SK-N-SH treated with all-trans-retinoic acid at 6 μM for 48 hours (cell line): ENCODE measurements at regions not wholly inside any gene's neighbourhood (a gene's known extent, or its start where the extent isn't known, plus 50 kb on each side); places are given as distances from the start of the nearest gene placed in this dataset.

Experiments used
- ATAC-seq: fragments of 200-7000 bp; cut with Tn5 transposase; 3 replicates; pipeline ENCODE4 v1.9.1; 2020; ENCODE audit warnings: mild to moderate bottlenecking, moderate library complexity
- ARNTL ChIP-seq: fragments of 450-650 bp; formaldehyde crosslinking; IDR thresholded peaks from 2 replicates; pipeline ENCODE4 v1.5.0; 2020; ENCODE audit warnings: low read depth, mild to moderate bottlenecking, moderate library complexity, borderline replicate concordance
- BACH2 ChIP-seq: fragments of 250-450 bp; sonication (Bioruptor Pico); IDR thresholded peaks from 2 replicates; pipeline ENCODE4 v1.9.0; 2021; ENCODE audit warnings: mild to moderate bottlenecking, borderline replicate concordance
- CREB5 ChIP-seq: fragments of 250-450 bp; sonication (Bioruptor Pico); IDR thresholded peaks from 2 replicates; pipeline ENCODE4 v1.5.1; 2020; ENCODE audit warnings: low read depth, mild to moderate bottlenecking, moderate library complexity
- CSDC2 ChIP-seq: fragments of 250-450 bp; sonication (Bioruptor Pico); IDR thresholded peaks from 2 replicates; pipeline ENCODE4 v1.5.0; 2020; ENCODE audit warnings: mild to moderate bottlenecking, moderate library complexity
- CSRNP3 ChIP-seq: fragments of 250-450 bp; sonication (Bioruptor Pico); IDR thresholded peaks from 2 replicates; pipeline ENCODE4 v1.5.1; 2021; ENCODE audit warnings: mild to moderate bottlenecking, moderate library complexity
- ESRRG ChIP-seq: fragments of 250-450 bp; sonication (Bioruptor Pico); IDR thresholded peaks from 2 replicates; pipeline ENCODE4 v1.6.1; 2021; ENCODE audit warnings: mild to moderate bottlenecking
- GLIS3 ChIP-seq: fragments of 250-450 bp; sonication (Bioruptor Pico); IDR thresholded peaks from 2 replicates; pipeline ENCODE4 v1.5.0; 2020; ENCODE audit warnings: mild to moderate bottlenecking, moderate library complexity
- ISL1 ChIP-seq: fragments of 250-450 bp; sonication (Bioruptor Pico); IDR thresholded peaks from 2 replicates; pipeline ENCODE4 v2.1.2; 2022; ENCODE audit warnings: mild to moderate bottlenecking, moderate library complexity
- OSR1 ChIP-seq: fragments of 250-450 bp; sonication (Bioruptor Pico); IDR thresholded peaks from 2 replicates; pipeline ENCODE4 v1.8.0; 2022; ENCODE audit warnings: moderate library complexity, mild to moderate bottlenecking, inconsistent platforms
- PATZ1 ChIP-seq: fragments of 250-450 bp; sonication (Bioruptor Pico); IDR thresholded peaks from 2 replicates; pipeline ENCODE4 v1.8.0; 2020; ENCODE audit warnings: mild to moderate bottlenecking, moderate library complexity, borderline replicate concordance
- PPARA ChIP-seq: fragments of 250-450 bp; sonication (Bioruptor Pico); IDR thresholded peaks from 2 replicates; pipeline ENCODE4 v1.5.0; 2020; ENCODE audit warnings: mild to moderate bottlenecking, borderline replicate concordance
- RARB ChIP-seq: fragments of 250-450 bp; sonication (Bioruptor Pico); IDR thresholded peaks from 2 replicates; pipeline ENCODE4 v1.8.0; 2021; ENCODE audit warnings: mild to moderate bottlenecking, moderate library complexity
- SNAI2 ChIP-seq: fragments of 250-450 bp; sonication (Bioruptor Pico); IDR thresholded peaks from 2 replicates; pipeline ENCODE4 v1.5.0; 2020; ENCODE audit warnings: mild to moderate bottlenecking, moderate library complexity
- TCF4 ChIP-seq: fragments of 250-450 bp; sonication (Bioruptor Pico); IDR thresholded peaks from 2 replicates; pipeline ENCODE4 v1.8.0; 2021; ENCODE audit warnings: mild to moderate bottlenecking, moderate library complexity, borderline replicate concordance
- TOX ChIP-seq: fragments of 250-450 bp; sonication (Bioruptor Pico); IDR thresholded peaks from 2 replicates; pipeline ENCODE4 v1.8.0; 2021; ENCODE audit warnings: mild to moderate bottlenecking, moderate library complexity, borderline replicate concordance
- ZC3H10 ChIP-seq: fragments of 250-450 bp; sonication (Bioruptor Pico); IDR thresholded peaks from 2 replicates; pipeline ENCODE4 v1.5.1; 2021; ENCODE audit warnings: mild to moderate bottlenecking, moderate library complexity
- ZFP30 ChIP-seq: fragments of 450-650 bp; formaldehyde crosslinking; IDR thresholded peaks from 2 replicates; pipeline ENCODE4 v1.5.0; 2022; ENCODE audit warnings: mild to moderate bottlenecking, moderate library complexity
- ZNF70 ChIP-seq: fragments of 450-650 bp; formaldehyde crosslinking; IDR thresholded peaks from 2 replicates; pipeline ENCODE4 v1.5.0; 2020; ENCODE audit warnings: mild to moderate bottlenecking, moderate library complexity
- ZNF8 ChIP-seq: fragments of 450-650 bp; formaldehyde crosslinking; IDR thresholded peaks from 2 replicates; pipeline ENCODE4 v1.5.0; 2020; ENCODE audit warnings: mild to moderate bottlenecking, moderate library complexity
- TF ChIP-seq, protein P1 (sequence below): fragments of 250-450 bp; sonication (Bioruptor Pico); IDR thresholded peaks from 2 replicates; pipeline ENCODE4 v1.8.0; 2021; ENCODE audit warnings: low read depth, mild to moderate bottlenecking, moderate library complexity, borderline replicate concordance
- TF ChIP-seq, protein P2 (sequence below): fragments of 250-450 bp; sonication (Bioruptor Pico); IDR thresholded peaks from 2 replicates; pipeline ENCODE4 v1.5.0; 2020; ENCODE audit warnings: mild to moderate bottlenecking, moderate library complexity

- ATAC-seq: no peak
- TF ChIP-seq GLIS3 (CRISPR knock-in tag): no peak
- TF ChIP-seq OSR1: no peak
- TF ChIP-seq SNAI2 (CRISPR knock-in tag): no peak
- TF ChIP-seq, protein P1, sequence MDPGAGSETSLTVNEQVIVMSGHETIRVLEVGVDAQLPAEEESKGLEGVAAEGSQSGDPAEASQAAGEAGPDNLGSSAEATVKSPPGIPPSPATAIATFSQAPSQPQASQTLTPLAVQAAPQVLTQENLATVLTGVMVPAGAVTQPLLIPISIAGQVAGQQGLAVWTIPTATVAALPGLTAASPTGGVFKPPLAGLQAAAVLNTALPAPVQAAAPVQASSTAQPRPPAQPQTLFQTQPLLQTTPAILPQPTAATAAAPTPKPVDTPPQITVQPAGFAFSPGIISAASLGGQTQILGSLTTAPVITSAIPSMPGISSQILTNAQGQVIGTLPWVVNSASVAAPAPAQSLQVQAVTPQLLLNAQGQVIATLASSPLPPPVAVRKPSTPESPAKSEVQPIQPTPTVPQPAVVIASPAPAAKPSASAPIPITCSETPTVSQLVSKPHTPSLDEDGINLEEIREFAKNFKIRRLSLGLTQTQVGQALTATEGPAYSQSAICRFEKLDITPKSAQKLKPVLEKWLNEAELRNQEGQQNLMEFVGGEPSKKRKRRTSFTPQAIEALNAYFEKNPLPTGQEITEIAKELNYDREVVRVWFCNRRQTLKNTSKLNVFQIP (CRISPR knock-in tag): no peak
- TF ChIP-seq BACH2 (CRISPR knock-in tag): no peak
- no peak for TF ChIP-seq CREB5
- no peak for TF ChIP-seq ZNF8 (CRISPR knock-in tag)
- no peak for TF ChIP-seq ZNF70
- TF ChIP-seq PATZ1 (CRISPR knock-in tag): no peak
- TF ChIP-seq PPARA (CRISPR knock-in tag): no peak
- no peak for TF ChIP-seq CSDC2 (CRISPR knock-in tag)
- no peak for TF ChIP-seq CSRNP3 (CRISPR knock-in tag)
- no peak for TF ChIP-seq RARB (CRISPR knock-in tag)
- no peak for TF ChIP-seq ISL1 (CRISPR knock-in tag)
- no peak for TF ChIP-seq ESRRG (CRISPR knock-in tag)
- no peak for TF ChIP-seq ARNTL (CRISPR knock-in tag)
- no peak for TF ChIP-seq ZC3H10 (CRISPR knock-in tag)
- TF ChIP-seq TOX (CRISPR knock-in tag): no peak
- TF ChIP-seq, protein P2, sequence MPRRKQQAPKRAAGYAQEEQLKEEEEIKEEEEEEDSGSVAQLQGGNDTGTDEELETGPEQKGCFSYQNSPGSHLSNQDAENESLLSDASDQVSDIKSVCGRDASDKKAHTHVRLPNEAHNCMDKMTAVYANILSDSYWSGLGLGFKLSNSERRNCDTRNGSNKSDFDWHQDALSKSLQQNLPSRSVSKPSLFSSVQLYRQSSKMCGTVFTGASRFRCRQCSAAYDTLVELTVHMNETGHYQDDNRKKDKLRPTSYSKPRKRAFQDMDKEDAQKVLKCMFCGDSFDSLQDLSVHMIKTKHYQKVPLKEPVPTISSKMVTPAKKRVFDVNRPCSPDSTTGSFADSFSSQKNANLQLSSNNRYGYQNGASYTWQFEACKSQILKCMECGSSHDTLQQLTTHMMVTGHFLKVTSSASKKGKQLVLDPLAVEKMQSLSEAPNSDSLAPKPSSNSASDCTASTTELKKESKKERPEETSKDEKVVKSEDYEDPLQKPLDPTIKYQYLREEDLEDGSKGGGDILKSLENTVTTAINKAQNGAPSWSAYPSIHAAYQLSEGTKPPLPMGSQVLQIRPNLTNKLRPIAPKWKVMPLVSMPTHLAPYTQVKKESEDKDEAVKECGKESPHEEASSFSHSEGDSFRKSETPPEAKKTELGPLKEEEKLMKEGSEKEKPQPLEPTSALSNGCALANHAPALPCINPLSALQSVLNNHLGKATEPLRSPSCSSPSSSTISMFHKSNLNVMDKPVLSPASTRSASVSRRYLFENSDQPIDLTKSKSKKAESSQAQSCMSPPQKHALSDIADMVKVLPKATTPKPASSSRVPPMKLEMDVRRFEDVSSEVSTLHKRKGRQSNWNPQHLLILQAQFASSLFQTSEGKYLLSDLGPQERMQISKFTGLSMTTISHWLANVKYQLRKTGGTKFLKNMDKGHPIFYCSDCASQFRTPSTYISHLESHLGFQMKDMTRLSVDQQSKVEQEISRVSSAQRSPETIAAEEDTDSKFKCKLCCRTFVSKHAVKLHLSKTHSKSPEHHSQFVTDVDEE (CRISPR knock-in tag): no peak
- no peak for TF ChIP-seq ZFP30 (CRISPR knock-in tag)
These were observed 247.1 kb downstream of the SPTSSA start for GRCh38 chr14:34214961-34215360.

GRCh38 chr14:34213332-34213731, 248.7 kb downstream of the SPTSSA start:
- ATAC-seq: no peak
- peak; percentile 38; the same call in 1 of the 2 replicates for TF ChIP-seq TCF4 (CRISPR knock-in tag)
- TF ChIP-seq CSDC2 (CRISPR knock-in tag): no peak
- TF ChIP-seq, all 23 proteins: peak for 1

DNA sequence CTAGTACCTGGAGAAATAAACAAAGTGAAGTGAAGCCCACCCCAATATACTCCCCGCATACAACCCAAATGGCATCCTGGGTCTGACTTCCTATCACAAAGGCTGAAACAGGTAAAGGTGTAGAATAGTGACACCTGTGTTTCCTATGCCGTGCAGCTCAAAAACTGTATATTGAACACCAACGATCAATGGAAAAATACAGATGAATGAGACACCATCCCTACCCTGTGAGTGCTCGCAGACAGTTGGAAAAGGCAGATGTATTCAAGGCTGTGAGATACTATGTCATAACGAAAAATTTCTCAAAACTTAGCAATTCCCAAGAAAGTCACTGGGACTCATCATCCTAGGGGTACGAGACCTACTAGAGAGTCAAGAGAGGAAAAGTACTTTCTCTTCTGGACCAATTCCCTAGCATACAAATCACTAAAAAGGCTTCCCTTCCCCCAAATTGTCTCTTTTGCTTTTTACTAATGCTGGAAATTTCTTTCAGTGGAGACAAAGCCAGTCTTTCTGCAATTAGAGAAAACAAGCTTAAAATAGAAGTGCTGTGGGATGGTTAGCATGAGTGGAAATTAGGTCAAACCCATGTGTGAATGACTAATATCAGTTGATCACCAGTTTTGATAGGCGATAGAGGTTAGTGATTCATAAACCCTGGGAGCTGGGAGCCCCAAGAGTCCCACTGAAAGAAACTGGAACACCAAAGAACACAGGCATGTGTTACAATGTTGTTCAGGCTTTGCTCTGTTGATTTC, 249.7 kb downstream of the SPTSSA start:
- no peak for TF ChIP-seq ZNF8 (CRISPR knock-in tag)
- no peak for TF ChIP-seq GLIS3 (CRISPR knock-in tag)
- TF ChIP-seq TCF4 (CRISPR knock-in tag): no peak
- no peak for TF ChIP-seq ESRRG (CRISPR knock-in tag)
- TF ChIP-seq RARB (CRISPR knock-in tag): no peak
- TF ChIP-seq, all 23 proteins: peak for 0
- ATAC-seq: no peak
